ENCODE measurements at regions not wholly inside any gene's neighbourhood (a gene's known extent, or its start where the extent isn't known, plus 50 kb on each side); places are given as distances from the start of the nearest gene placed in this dataset.

DNA sequence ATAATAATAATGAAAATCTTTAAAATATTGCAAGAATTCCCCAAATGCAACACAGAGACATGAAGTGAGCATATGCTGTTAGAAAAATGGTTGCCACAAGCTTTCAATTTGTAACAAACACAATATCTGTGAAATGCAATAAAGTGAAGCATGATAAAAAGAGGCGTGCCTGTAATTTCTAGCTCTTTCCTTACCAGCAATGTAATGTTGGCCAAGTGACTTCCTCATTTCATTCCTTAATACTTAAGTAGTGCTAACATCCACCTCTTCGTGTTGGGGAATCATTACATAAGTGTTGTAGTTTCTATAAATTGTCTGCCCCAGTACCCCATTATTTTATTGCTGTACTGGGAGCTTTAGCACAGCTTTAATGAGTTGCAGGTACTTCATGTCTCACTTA is 1192.0 kb upstream of the CDH8 start:
- ChIA-PET POLR2A (no interaction called here), CTCF (no interaction called here)
- Histone ChIP-seq H3K27me3 (ENCODE audit: control insufficient read depth, insufficient read depth, low read length) (no peaks in the 10 kb centered on the region), H3K4me3 (ENCODE audit: low read depth in 2 of 2, low read length in 2 of 2) (no peak overlapping the region), H3K9me3 (ENCODE audit: control insufficient read depth, insufficient read depth, low read depth, low read length) (no peaks in the 10 kb centered on the region), H3K36me3 (ENCODE audit: control insufficient read depth, insufficient read depth, low read length) (no peaks in the 10 kb centered on the region), H3K4me1 (ENCODE audit: control insufficient read depth, insufficient read depth, low read length) (no peaks in the 10 kb centered on the region), H3K27ac (ENCODE audit: low read length) (no peak overlapping the region)
- BruUV-seq (replicated peaks), result no TSS peak
- TF ChIP-seq, protein P1, sequence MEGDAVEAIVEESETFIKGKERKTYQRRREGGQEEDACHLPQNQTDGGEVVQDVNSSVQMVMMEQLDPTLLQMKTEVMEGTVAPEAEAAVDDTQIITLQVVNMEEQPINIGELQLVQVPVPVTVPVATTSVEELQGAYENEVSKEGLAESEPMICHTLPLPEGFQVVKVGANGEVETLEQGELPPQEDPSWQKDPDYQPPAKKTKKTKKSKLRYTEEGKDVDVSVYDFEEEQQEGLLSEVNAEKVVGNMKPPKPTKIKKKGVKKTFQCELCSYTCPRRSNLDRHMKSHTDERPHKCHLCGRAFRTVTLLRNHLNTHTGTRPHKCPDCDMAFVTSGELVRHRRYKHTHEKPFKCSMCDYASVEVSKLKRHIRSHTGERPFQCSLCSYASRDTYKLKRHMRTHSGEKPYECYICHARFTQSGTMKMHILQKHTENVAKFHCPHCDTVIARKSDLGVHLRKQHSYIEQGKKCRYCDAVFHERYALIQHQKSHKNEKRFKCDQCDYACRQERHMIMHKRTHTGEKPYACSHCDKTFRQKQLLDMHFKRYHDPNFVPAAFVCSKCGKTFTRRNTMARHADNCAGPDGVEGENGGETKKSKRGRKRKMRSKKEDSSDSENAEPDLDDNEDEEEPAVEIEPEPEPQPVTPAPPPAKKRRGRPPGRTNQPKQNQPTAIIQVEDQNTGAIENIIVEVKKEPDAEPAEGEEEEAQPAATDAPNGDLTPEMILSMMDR (IDR thresholded peaks at IDR 0.05), result no peak
- TF ChIP-seq, protein P2, sequence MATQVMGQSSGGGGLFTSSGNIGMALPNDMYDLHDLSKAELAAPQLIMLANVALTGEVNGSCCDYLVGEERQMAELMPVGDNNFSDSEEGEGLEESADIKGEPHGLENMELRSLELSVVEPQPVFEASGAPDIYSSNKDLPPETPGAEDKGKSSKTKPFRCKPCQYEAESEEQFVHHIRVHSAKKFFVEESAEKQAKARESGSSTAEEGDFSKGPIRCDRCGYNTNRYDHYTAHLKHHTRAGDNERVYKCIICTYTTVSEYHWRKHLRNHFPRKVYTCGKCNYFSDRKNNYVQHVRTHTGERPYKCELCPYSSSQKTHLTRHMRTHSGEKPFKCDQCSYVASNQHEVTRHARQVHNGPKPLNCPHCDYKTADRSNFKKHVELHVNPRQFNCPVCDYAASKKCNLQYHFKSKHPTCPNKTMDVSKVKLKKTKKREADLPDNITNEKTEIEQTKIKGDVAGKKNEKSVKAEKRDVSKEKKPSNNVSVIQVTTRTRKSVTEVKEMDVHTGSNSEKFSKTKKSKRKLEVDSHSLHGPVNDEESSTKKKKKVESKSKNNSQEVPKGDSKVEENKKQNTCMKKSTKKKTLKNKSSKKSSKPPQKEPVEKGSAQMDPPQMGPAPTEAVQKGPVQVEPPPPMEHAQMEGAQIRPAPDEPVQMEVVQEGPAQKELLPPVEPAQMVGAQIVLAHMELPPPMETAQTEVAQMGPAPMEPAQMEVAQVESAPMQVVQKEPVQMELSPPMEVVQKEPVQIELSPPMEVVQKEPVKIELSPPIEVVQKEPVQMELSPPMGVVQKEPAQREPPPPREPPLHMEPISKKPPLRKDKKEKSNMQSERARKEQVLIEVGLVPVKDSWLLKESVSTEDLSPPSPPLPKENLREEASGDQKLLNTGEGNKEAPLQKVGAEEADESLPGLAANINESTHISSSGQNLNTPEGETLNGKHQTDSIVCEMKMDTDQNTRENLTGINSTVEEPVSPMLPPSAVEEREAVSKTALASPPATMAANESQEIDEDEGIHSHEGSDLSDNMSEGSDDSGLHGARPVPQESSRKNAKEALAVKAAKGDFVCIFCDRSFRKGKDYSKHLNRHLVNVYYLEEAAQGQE (IDR thresholded peaks at IDR 0.05; ENCODE audit: insufficient read depth in 1 of 2, low read depth in 2 of 2, low read length in 1 of 2), result no peak
- TF ChIP-seq POLR2AphosphoS5 (IDR thresholded peaks at IDR 0.05; ENCODE audit: low read depth, low read length) (no peak), TCF7L2 (IDR thresholded peaks at IDR 0.05; ENCODE audit: low read depth, low read length) (no peak), SIN3A (IDR thresholded peaks at IDR 0.05; ENCODE audit: borderline replicate concordance, insufficient read depth, low read depth, low read length) (no peak)
- in situ Hi-C loops (cut with HindIII; ENCODE audit: low pct_unique_long_range_greater_than_20kb, low sequenced_read_pairs), result no loop called here
- intact Hi-C loops (cut with micrococcal nuclease; ENCODE audit: unreplicated experiment), result no loop called here
- no peak for DNase-seq (ENCODE audit: low read depth, low spot score)
- ATAC-seq, result no peak

DNA sequence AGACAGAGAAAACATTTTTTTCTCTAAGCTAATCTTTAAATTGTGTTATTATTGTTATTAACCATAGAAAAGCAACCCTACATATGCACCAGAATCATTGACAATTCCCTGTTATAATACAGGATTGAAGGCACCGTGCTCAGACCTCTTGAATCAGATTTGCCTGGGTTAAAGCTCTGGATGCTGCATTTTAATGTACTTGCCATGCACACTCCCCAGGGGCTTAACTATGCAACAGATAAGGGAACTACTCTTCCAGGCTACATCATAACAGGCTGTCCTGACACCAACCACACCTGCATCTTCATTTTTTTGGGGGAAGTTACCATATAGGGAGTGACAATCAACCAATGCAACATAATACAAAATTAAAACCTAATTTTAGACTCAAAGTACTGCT is 1187.6 kb upstream of the CDH8 start:
- no peak overlapping the region for H3K27ac ChIP-seq (ENCODE audit: low read length)
- no peak overlapping the region for H3K4me3 ChIP-seq (ENCODE audit: low read depth in 2 of 2, low read length in 2 of 2)
- POLR2A ChIA-PET, result no interaction called here
- in situ Hi-C loops (cut with HindIII; ENCODE audit: low pct_unique_long_range_greater_than_20kb, low sequenced_read_pairs), result no loop called here
- ATAC-seq (no peak), DNase-seq (ENCODE audit: low read depth, low spot score) (no peak)
- no peaks in the 10 kb centered on the region for H3K4me1 ChIP-seq (ENCODE audit: control insufficient read depth, insufficient read depth, low read length)
- BruUV-seq (replicated peaks), result no TSS peak
- intact Hi-C loops (cut with micrococcal nuclease; ENCODE audit: unreplicated experiment), result no loop called here
- H3K27me3 ChIP-seq (ENCODE audit: control insufficient read depth, insufficient read depth, low read length), result no peaks in the 10 kb centered on the region
- no peaks in the 10 kb centered on the region for H3K9me3 ChIP-seq (ENCODE audit: control insufficient read depth, insufficient read depth, low read depth, low read length)
- TF ChIP-seq, protein P2 (IDR thresholded peaks at IDR 0.05; ENCODE audit: insufficient read depth in 1 of 2, low read depth in 2 of 2, low read length in 1 of 2), result no peak
- TF ChIP-seq TCF7L2 (IDR thresholded peaks at IDR 0.05; ENCODE audit: low read depth, low read length) (no peak), POLR2AphosphoS5 (IDR thresholded peaks at IDR 0.05; ENCODE audit: low read depth, low read length) (no peak), SIN3A (IDR thresholded peaks at IDR 0.05; ENCODE audit: borderline replicate concordance, insufficient read depth, low read depth, low read length) (no peak)
- TF ChIP-seq, protein P1 (IDR thresholded peaks at IDR 0.05), result no peak
- CTCF ChIA-PET, result no interaction called here
- H3K36me3 ChIP-seq (ENCODE audit: control insufficient read depth, insufficient read depth, low read length), result no peaks in the 10 kb centered on the region
